Heart left ventricle (tissue), 13 donors: ENCODE measurements at regions not wholly inside any gene's neighbourhood (a gene's known extent, or its start where the extent isn't known, plus 50 kb on each side); places are given as distances from the start of the nearest gene placed in this dataset.

Experiments
- POLR2A ChIP-seq, 2 donors: fragments of 450-650 bp; IDR thresholded peaks; one replicate each; pipeline ENCODE4 v1.6.1; 2017; ENCODE audit warnings: antibody characterized with exemption in 2 of 2, mild to moderate bottlenecking in 2 of 2, moderate library complexity in 2 of 2
- TF ChIP-seq, protein P1 (sequence below), 12 donors: fragments of 200-600 bp; sonication (generic) in 4 of 12; IDR thresholded peaks; one replicate each; pipeline versions ENCODE4 v1.5.0 to v1.8.0; 2018 to 2022; ENCODE audit warnings: antibody characterized with exemption in 12 of 12, mild to moderate bottlenecking in 5 of 12
- donor health status: ischemic (EF 13 %, LVEDD 7.1; RV severe dilation, severe dysfunction).
- donor health status: DM: no; HTN: yes; CAD: no.
- donor health status: DM: no; HTN: no; CAD: no.
- donor health status: ischemic (EF 25% LVEDD 6.9; RV normal size, moderate dysfunction).
- donor health status: ischemic (EF 25% LVEDD 5.7; RV mildly dilated, moderate dysfunction).
- donor health status: ischemic (EF 35%, LVEDD 5.7; RV mildly dilated, moderate dysfunction).
- donor health status: nonischemic (EF 11% LVEDD 7.7; RV severe dilation, severe dysfunction).
- donor health status: DM: yes; HTN: yes; CAD: no.
- donor health status: PGD.
- donor health status: ischemic (EF 29% LVEDD 5.4; RV normal size, mild dysfunction).
- donor health status: nonischemic (EF 23%, LVEDD 6.1; RV moderate dilation, normal function).

DNA sequence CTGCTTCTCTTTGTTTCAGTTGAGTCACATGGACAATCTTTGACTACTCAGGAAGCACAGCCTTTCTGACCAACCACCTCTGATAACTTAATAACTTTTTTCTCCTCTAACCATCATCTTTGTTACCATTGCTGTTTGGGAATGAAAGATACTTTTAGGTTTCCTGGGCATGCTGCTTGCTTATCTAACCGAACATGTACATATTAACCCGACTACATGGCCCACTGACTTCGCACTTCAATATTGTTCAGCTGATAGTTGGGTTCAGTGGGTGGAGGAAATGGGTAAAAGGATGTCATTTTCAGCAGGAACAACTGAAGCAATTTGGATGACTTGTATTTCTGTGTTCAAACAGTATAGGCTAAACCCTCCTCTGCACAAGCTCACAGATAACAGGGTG, 214.3 kb downstream of the SQOR start:
- TF ChIP-seq, protein P1, sequence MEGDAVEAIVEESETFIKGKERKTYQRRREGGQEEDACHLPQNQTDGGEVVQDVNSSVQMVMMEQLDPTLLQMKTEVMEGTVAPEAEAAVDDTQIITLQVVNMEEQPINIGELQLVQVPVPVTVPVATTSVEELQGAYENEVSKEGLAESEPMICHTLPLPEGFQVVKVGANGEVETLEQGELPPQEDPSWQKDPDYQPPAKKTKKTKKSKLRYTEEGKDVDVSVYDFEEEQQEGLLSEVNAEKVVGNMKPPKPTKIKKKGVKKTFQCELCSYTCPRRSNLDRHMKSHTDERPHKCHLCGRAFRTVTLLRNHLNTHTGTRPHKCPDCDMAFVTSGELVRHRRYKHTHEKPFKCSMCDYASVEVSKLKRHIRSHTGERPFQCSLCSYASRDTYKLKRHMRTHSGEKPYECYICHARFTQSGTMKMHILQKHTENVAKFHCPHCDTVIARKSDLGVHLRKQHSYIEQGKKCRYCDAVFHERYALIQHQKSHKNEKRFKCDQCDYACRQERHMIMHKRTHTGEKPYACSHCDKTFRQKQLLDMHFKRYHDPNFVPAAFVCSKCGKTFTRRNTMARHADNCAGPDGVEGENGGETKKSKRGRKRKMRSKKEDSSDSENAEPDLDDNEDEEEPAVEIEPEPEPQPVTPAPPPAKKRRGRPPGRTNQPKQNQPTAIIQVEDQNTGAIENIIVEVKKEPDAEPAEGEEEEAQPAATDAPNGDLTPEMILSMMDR (IDR thresholded peaks at IDR 0.05) = no peak
- no peak for TF ChIP-seq POLR2A (IDR thresholded peaks at IDR 0.05)
